ENCODE measurements at regions not wholly inside any gene's neighbourhood (a gene's known extent, or its start where the extent isn't known, plus 50 kb on each side); places are given as distances from the start of the nearest gene placed in this dataset.

GRCh38 chr5:28328681-28329080 is 1290.3 kb upstream of the CDH9 start:
- FAIRE-seq (no peak), DNase-seq (no peak)

GRCh38 chr5:28324174-28324573 is 1285.8 kb upstream of the CDH9 start:
- no peak for DNase-seq
- no peaks in the 10 kb centered on the region for H3K27me3 ChIP-seq (ENCODE audit: control insufficient read depth in 3 of 3, insufficient read depth in 3 of 3, low read length in 3 of 3)

More at GRCh38 chr5:28328681-28329080, 1290.3 kb upstream of the CDH9 start:
- Histone ChIP-seq H3K36me3 (ENCODE audit: control insufficient read depth in 3 of 3, insufficient read depth in 2 of 3, low read depth in 1 of 3, low read length in 3 of 3) (no peaks in the 10 kb centered on the region), H3K4me3 (ENCODE audit: low read depth in 1 of 3, low read length in 3 of 3) (no peak overlapping the region), H3K4me1 (ENCODE audit: control insufficient read depth in 3 of 3, insufficient read depth in 2 of 3, low read depth in 1 of 3, low read length in 2 of 3) (no peaks in the 10 kb centered on the region), H3K9me3 (ENCODE audit: control insufficient read depth in 2 of 2, insufficient read depth in 1 of 2, low read depth in 1 of 2, low read length in 1 of 2) (peaks cover 0 to 4% of the 10 kb centered on the region in 2 donors), H3K27me3 (ENCODE audit: control insufficient read depth in 3 of 3, insufficient read depth in 3 of 3, low read length in 3 of 3) (no peaks in the 10 kb centered on the region), H3K27ac (ENCODE audit: low read depth in 1 of 3, low read length in 2 of 3) (no peak overlapping the region)

GRCh38 chr5:28313953-28314352 is 1275.6 kb upstream of the CDH9 start:
- DNase-seq: no peak
- 10 to 57% (median 41%) methylated on average over 1 of the region's 1 CpG for WGBS, 3 donors
- H3K27me3 ChIP-seq (ENCODE audit: control insufficient read depth in 3 of 3, insufficient read depth in 3 of 3, low read length in 3 of 3): no peaks in the 10 kb centered on the region
- H3K4me1 ChIP-seq (ENCODE audit: control insufficient read depth in 3 of 3, insufficient read depth in 2 of 3, low read depth in 1 of 3, low read length in 2 of 3): no peaks in the 10 kb centered on the region
- no peak overlapping the region for H3K4me3 ChIP-seq (ENCODE audit: low read depth in 1 of 3, low read length in 3 of 3)
- no peak for FAIRE-seq
- H3K9me3 ChIP-seq (ENCODE audit: control insufficient read depth in 2 of 2, insufficient read depth in 1 of 2, low read depth in 1 of 2, low read length in 1 of 2): peaks cover 0 to 2% of the 10 kb centered on the region in 2 donors
- no peaks in the 10 kb centered on the region for H3K36me3 ChIP-seq (ENCODE audit: control insufficient read depth in 3 of 3, insufficient read depth in 2 of 3, low read depth in 1 of 3, low read length in 3 of 3)
- H3K27ac ChIP-seq (ENCODE audit: low read depth in 1 of 3, low read length in 2 of 3): no peak overlapping the region

More at GRCh38 chr5:28324174-28324573, 1285.8 kb upstream of the CDH9 start:
- Histone ChIP-seq H3K27ac (ENCODE audit: low read depth in 1 of 3, low read length in 2 of 3) (no peak overlapping the region), H3K4me1 (ENCODE audit: control insufficient read depth in 3 of 3, insufficient read depth in 2 of 3, low read depth in 1 of 3, low read length in 2 of 3) (no peaks in the 10 kb centered on the region), H3K9me3 (ENCODE audit: control insufficient read depth in 2 of 2, insufficient read depth in 1 of 2, low read depth in 1 of 2, low read length in 1 of 2) (no peaks in the 10 kb centered on the region), H3K4me3 (ENCODE audit: low read depth in 1 of 3, low read length in 3 of 3) (no peak overlapping the region), H3K36me3 (ENCODE audit: control insufficient read depth in 3 of 3, insufficient read depth in 2 of 3, low read depth in 1 of 3, low read length in 3 of 3) (no peaks in the 10 kb centered on the region)
- no peak for FAIRE-seq
- WGBS, 3 donors: 56 to 63% (median 60%) methylated on average over 2 of the region's 2 CpGs

DNA sequence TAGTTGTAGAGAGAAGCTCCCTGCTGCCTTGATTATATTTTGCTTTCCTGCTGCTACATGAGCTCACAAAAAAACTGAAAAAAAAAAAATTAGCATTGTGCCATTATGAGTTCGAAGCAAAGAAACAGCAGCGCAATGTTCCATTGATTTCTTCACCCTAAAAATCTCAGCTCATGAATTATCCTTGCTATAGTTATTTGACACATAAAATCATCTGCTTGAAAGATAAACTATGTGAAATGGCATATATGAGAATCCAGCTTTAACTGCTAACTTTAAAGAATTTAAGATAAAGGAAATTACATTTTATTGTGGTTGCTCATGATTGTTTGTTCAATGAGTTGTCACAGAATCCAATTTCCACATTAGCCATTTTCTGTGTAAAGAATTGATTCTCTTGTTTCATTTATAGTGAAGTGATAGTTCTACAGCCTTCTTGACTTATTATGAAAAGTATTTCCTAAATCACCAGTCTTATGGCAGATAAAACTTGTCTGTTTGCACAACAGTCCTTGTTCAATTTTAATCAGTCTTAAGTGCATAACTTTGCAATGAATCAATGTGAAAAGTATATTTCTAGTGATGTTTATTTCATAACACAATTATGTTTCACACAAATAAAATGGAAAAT is 1275.0 kb upstream of the CDH9 start:
- 40 to 64% (median 49%) methylated on average over 2 of the region's 2 CpGs for WGBS, 3 donors
- Histone ChIP-seq H3K27ac (ENCODE audit: low read depth in 1 of 3, low read length in 2 of 3) (no peak overlapping the region), H3K4me1 (ENCODE audit: control insufficient read depth in 3 of 3, insufficient read depth in 2 of 3, low read depth in 1 of 3, low read length in 2 of 3) (no peaks in the 10 kb centered on the region), H3K27me3 (ENCODE audit: control insufficient read depth in 3 of 3, insufficient read depth in 3 of 3, low read length in 3 of 3) (no peaks in the 10 kb centered on the region), H3K9me3 (ENCODE audit: control insufficient read depth in 2 of 2, insufficient read depth in 1 of 2, low read depth in 1 of 2, low read length in 1 of 2) (peaks cover 0 to 2% of the 10 kb centered on the region in 2 donors), H3K4me3 (ENCODE audit: low read depth in 1 of 3, low read length in 3 of 3) (no peak overlapping the region), H3K36me3 (ENCODE audit: control insufficient read depth in 3 of 3, insufficient read depth in 2 of 3, low read depth in 1 of 3, low read length in 3 of 3) (no peaks in the 10 kb centered on the region)
- DNase-seq (no peak), FAIRE-seq (no peak)

- WGBS, 3 donors: 82 to 94% (median 92%) methylated on average over 6 of the region's 6 CpGs
- no peaks in the 10 kb centered on the region for H3K4me1 ChIP-seq (ENCODE audit: control insufficient read depth in 3 of 3, insufficient read depth in 2 of 3, low read depth in 1 of 3, low read length in 2 of 3)
- DNase-seq (no peak), FAIRE-seq (no peak)
- no peaks in the 10 kb centered on the region for H3K36me3 ChIP-seq (ENCODE audit: control insufficient read depth in 3 of 3, insufficient read depth in 2 of 3, low read depth in 1 of 3, low read length in 3 of 3)
- peaks cover 0 to 2% of the 10 kb centered on the region in 2 donors for H3K9me3 ChIP-seq (ENCODE audit: control insufficient read depth in 2 of 2, insufficient read depth in 1 of 2, low read depth in 1 of 2, low read length in 1 of 2)
- no peak overlapping the region for H3K4me3 ChIP-seq (ENCODE audit: low read depth in 1 of 3, low read length in 3 of 3)
- H3K27me3 ChIP-seq (ENCODE audit: control insufficient read depth in 3 of 3, insufficient read depth in 3 of 3, low read length in 3 of 3): no peaks in the 10 kb centered on the region
- H3K27ac ChIP-seq (ENCODE audit: low read depth in 1 of 3, low read length in 2 of 3): no peak overlapping the region
Measured at GRCh38 chr5:28310696-28311095, 1272.3 kb upstream of the CDH9 start.

GRCh38 chr5:28305891-28306290 is 1267.5 kb upstream of the CDH9 start:
- FAIRE-seq (no peak), DNase-seq (no peak)
- no peak overlapping the region for H3K4me3 ChIP-seq (ENCODE audit: low read depth in 1 of 3, low read length in 3 of 3)
- WGBS, 3 donors: 76 to 90% (median 83%) methylated on average over 1 of the region's 1 CpG
- no peaks in the 10 kb centered on the region for H3K36me3 ChIP-seq (ENCODE audit: control insufficient read depth in 3 of 3, insufficient read depth in 2 of 3, low read depth in 1 of 3, low read length in 3 of 3)
- H3K27ac ChIP-seq (ENCODE audit: low read depth in 1 of 3, low read length in 2 of 3): no peak overlapping the region
- no peaks in the 10 kb centered on the region for H3K27me3 ChIP-seq (ENCODE audit: control insufficient read depth in 3 of 3, insufficient read depth in 3 of 3, low read length in 3 of 3)
- peaks cover 2 to 5% of the 10 kb centered on the region in 2 donors for H3K9me3 ChIP-seq (ENCODE audit: control insufficient read depth in 2 of 2, insufficient read depth in 1 of 2, low read depth in 1 of 2, low read length in 1 of 2)
- H3K4me1 ChIP-seq (ENCODE audit: control insufficient read depth in 3 of 3, insufficient read depth in 2 of 3, low read depth in 1 of 3, low read length in 2 of 3): no peaks in the 10 kb centered on the region

GRCh38 chr5:28301712-28302111 is 1263.3 kb upstream of the CDH9 start:
- no peaks in the 10 kb centered on the region for H3K36me3 ChIP-seq (ENCODE audit: control insufficient read depth in 3 of 3, insufficient read depth in 2 of 3, low read depth in 1 of 3, low read length in 3 of 3)
- H3K4me1 ChIP-seq (ENCODE audit: control insufficient read depth in 3 of 3, insufficient read depth in 2 of 3, low read depth in 1 of 3, low read length in 2 of 3): no peaks in the 10 kb centered on the region
- H3K4me3 ChIP-seq (ENCODE audit: low read depth in 1 of 3, low read length in 3 of 3): no peak overlapping the region
- no peak overlapping the region for H3K27ac ChIP-seq (ENCODE audit: low read depth in 1 of 3, low read length in 2 of 3)
- DNase-seq (no peak), FAIRE-seq (no peak)
- peaks cover 0 to 5% of the 10 kb centered on the region in 2 donors for H3K9me3 ChIP-seq (ENCODE audit: control insufficient read depth in 2 of 2, insufficient read depth in 1 of 2, low read depth in 1 of 2, low read length in 1 of 2)
- WGBS, 3 donors: 26 to 46% (median 41%) methylated on average over 2 of the region's 2 CpGs
- no peaks in the 10 kb centered on the region for H3K27me3 ChIP-seq (ENCODE audit: control insufficient read depth in 3 of 3, insufficient read depth in 3 of 3, low read length in 3 of 3)

DNA sequence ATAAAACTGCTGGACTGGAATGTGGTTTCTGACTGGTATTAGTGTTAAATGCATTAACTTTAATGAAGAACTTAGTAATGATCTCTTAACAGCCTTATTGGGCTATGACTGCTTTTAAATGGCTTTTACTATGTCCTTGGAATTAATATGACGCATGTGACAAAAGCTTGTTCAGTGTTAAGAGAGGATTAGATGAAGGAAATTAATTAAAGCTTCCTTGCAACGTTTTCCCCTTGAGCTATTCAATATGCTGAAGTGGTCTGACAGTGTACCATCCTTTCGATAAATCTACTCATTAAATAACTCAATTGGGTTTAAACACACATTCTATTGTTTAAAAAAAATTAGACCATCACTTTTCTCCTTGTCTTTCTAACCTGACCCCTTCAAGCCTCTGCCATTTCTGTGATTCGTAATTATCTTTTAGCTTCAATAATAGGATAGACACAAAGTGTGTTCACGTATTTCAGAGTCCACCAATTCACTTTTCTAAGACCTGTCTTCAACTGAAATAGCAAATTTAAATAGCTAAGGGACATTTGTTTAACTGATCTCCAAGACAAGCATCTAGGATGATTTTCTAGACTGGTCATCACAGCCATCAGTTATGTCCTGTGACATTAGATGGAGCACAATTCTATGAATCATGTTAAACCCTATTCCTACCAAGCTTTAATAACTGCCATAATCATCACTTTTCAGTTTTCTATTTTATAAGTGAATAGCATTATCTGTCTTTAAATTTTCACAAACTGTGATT is 1258.0 kb upstream of the CDH9 start:
- WGBS, 3 donors: 56 to 73% (median 65%) methylated on average over 5 of the region's 5 CpGs

More for the DNA sequence above, 1258.0 kb upstream of the CDH9 start:
- Histone ChIP-seq H3K36me3 (ENCODE audit: control insufficient read depth in 3 of 3, insufficient read depth in 2 of 3, low read depth in 1 of 3, low read length in 3 of 3) (no peaks in the 10 kb centered on the region), H3K4me3 (ENCODE audit: low read depth in 1 of 3, low read length in 3 of 3) (no peak overlapping the region), H3K27me3 (ENCODE audit: control insufficient read depth in 3 of 3, insufficient read depth in 3 of 3, low read length in 3 of 3) (no peaks in the 10 kb centered on the region), H3K9me3 (ENCODE audit: control insufficient read depth in 2 of 2, insufficient read depth in 1 of 2, low read depth in 1 of 2, low read length in 1 of 2) (no peaks in the 10 kb centered on the region), H3K4me1 (ENCODE audit: control insufficient read depth in 3 of 3, insufficient read depth in 2 of 3, low read depth in 1 of 3, low read length in 2 of 3) (no peaks in the 10 kb centered on the region), H3K27ac (ENCODE audit: low read depth in 1 of 3, low read length in 2 of 3) (no peak overlapping the region)
- DNase-seq: no peak
- FAIRE-seq: no peak

Data from small intestine (tissue), 7 donors.